ENCODE measurements at regions not wholly inside any gene's neighbourhood (a gene's known extent, or its start where the extent isn't known, plus 50 kb on each side); places are given as distances from the start of the nearest gene placed in this dataset.

DNA sequence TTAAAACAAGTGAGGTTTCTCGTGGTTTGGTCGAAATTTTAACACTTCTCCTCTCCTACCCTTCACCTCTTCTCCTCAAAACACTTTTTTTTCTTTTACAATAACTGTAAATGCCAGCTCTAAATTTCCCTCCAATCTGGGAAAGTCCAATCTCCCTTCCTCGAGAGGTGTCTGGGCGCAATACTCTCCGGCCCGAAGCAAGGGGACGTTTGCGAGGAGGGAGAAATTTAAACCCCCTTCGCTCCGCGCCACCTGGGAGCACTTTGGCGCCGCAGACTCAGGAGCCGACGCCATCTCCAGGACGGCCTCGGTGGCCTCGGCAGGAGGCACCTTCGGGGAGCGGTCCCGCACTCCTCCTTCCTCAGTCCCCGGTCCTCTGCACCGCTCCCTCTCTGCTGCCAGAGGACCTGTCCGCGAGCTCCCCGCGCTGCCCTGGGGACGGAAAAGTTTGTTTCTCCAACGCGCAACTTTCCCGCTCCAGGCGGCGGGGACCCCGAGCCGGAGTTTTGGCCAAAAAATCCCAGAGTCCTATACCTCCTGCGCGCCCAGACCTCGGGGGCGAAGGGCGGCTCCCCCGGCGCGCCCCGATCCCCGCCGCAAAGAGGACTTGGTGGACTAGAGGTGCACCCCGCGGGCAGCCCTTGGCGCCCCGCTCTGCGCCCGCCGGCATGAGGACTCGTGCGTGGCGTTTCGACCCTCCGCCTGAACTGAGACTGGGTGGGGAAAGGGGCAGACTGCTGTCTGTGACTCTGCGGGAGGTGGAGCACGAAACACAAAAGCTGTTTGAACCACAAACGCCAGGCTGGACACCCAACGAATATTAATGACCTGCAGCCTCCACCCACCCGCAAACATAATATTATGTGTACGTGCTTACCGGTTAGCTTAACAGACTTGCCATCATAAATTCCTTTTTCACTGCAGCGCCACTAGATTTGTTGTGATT, 95.2 kb upstream of the HMGA2 start:
- Histone ChIP-seq H3K27ac (ENCODE audit: extremely low read depth, low read depth, low read length) (no peak overlapping the region), H3K9me1 (ENCODE audit: control insufficient read depth, insufficient read depth, low read length) (no peaks in the 10 kb centered on the region), H3K36me3 (ENCODE audit: control insufficient read depth, insufficient read depth, low read length) (no peaks in the 10 kb centered on the region), H3K4me1 (replicated peaks in 1 of 2; ENCODE audit: control insufficient read depth in 2 of 2, insufficient read depth in 2 of 2, low read length in 2 of 2) (peaks cover 0 to 7% of the 10 kb centered on the region in 2 experiments; a peak in 2 of 5 replicates), H3K4me2 (ENCODE audit: insufficient read depth, low read length) (no peak overlapping the region), H2AFZ (ENCODE audit: low read depth, low read length) (no peak overlapping the region), H3K79me2 (ENCODE audit: control insufficient read depth, insufficient read depth, low read length) (no peaks in the 10 kb centered on the region), H3K27me3 (ENCODE audit: control insufficient read depth in 2 of 2, insufficient read depth in 2 of 2, low read length in 2 of 2) (peaks cover 10 to 17% of the 10 kb centered on the region in 2 experiments; a peak in 4 of 5 replicates), H4K20me1 (replicated peaks; ENCODE audit: control insufficient read depth, insufficient read depth, low read length) (no peaks in the 10 kb centered on the region), H3K4me3 (no peak overlapping the region), H3K9ac (ENCODE audit: insufficient read depth in 1 of 2, low read depth in 2 of 2, low read length in 2 of 2) (peak overlapping the region in 1 of 2 experiments; percentile 58; a peak in 1 of 4 replicates), H3K9me3 (replicated peaks; ENCODE audit: control insufficient read depth, insufficient read depth, low read depth, low read length) (no peaks in the 10 kb centered on the region; the same call in 1 of the 2 replicates)
- in situ Hi-C loops (cut with MboI) (no loop called here), intact Hi-C loops (cut with micrococcal nuclease) (no loop called here)
- ChIA-PET CTCF (ENCODE audit: low intra/inter-chr PET ratio) (no interaction called here), POLR2A (interaction anchor here (0.9 kb wide), 1 partner anchor 219 kb away, joined by 4 read pairs; no protein-coding TSS in a partner anchor)
- ATAC-seq: peak; percentile 50; the same call in 2 of the 3 replicates
- DNase-seq (ENCODE audit: extremely low read depth in 1 of 4, low spot score in 3 of 4): no peak
- WGBS (ENCODE audit: insufficient coverage, low coverage, missing lambda C conversion rate): 8% methylated on average over 34 of the region's 66 CpGs
- no TSS peak for BruUV-seq (replicated peaks)
- no peak for FAIRE-seq
- TF ChIP-seq ZC3H8 (IDR thresholded peaks at IDR 0.05) (no peak), USF2 (CRISPR knock-in tag; IDR thresholded peaks at IDR 0.05) (no peak), C11orf30 (IDR thresholded peaks at IDR 0.05; ENCODE audit: low read depth) (no peak), ZNF232 (CRISPR knock-in tag; IDR thresholded peaks at IDR 0.05) (no peak), SRSF1 (IDR thresholded peaks at IDR 0.05; ENCODE audit: low read depth, low read length) (no peak), GTF2E2 (tag; IDR thresholded peaks at IDR 0.05) (no peak), ZNF263 (CRISPR knock-in tag; IDR thresholded peaks at IDR 0.05; ENCODE audit: borderline replicate concordance) (0 out of 2 replicates have a peak, but pooled peaks have one; percentile 21), PHB (CRISPR knock-in tag; IDR thresholded peaks at IDR 0.05) (no peak), NR2C1 (IDR thresholded peaks at IDR 0.05) (no peak), NR2C1 (tag; IDR thresholded peaks at IDR 0.05) (no peak), CC2D1A (IDR thresholded peaks at IDR 0.05) (no peak), NCOR1 (IDR thresholded peaks at IDR 0.05) (no peak), EZH2 (IDR thresholded peaks at IDR 0.05; ENCODE audit: borderline replicate concordance, low read depth, low read length) (peak; percentile 67; the same call in 1 of the 2 replicates), CBFA2T2 (conservative IDR thresholded peaks at IDR 0.05) (no peak), MTA3 (IDR thresholded peaks at IDR 0.05; ENCODE audit: borderline replicate concordance) (no peak), STAT5A (IDR thresholded peaks at IDR 0.05; ENCODE audit: borderline replicate concordance, low read length) (no peak), SP1 (CRISPR knock-in tag; IDR thresholded peaks at IDR 0.05) (no peak)
- TF ChIP-seq, protein P1, sequence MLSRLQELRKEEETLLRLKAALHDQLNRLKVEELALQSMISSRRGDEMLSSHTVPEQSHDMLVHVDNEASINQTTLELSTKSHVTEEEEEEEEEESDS (CRISPR knock-in tag; IDR thresholded peaks at IDR 0.05): no peak
- TF ChIP-seq, protein P2, sequence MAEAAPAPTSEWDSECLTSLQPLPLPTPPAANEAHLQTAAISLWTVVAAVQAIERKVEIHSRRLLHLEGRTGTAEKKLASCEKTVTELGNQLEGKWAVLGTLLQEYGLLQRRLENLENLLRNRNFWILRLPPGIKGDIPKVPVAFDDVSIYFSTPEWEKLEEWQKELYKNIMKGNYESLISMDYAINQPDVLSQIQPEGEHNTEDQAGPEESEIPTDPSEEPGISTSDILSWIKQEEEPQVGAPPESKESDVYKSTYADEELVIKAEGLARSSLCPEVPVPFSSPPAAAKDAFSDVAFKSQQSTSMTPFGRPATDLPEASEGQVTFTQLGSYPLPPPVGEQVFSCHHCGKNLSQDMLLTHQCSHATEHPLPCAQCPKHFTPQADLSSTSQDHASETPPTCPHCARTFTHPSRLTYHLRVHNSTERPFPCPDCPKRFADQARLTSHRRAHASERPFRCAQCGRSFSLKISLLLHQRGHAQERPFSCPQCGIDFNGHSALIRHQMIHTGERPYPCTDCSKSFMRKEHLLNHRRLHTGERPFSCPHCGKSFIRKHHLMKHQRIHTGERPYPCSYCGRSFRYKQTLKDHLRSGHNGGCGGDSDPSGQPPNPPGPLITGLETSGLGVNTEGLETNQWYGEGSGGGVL (CRISPR knock-in tag; IDR thresholded peaks at IDR 0.05): no peak
